K562 (cell line): ENCODE measurements at regions not wholly inside any gene's neighbourhood (a gene's known extent, or its start where the extent isn't known, plus 50 kb on each side); places are given as distances from the start of the nearest gene placed in this dataset.

Source experiments
- ATAC-seq: fragments of 200-7000 bp; cut with Tn5 transposase; 3 replicates; pipeline ENCODE4 v1.9.1; 2020; ENCODE audit warnings: moderate library complexity
- BruUV-seq: library from RNA; stranded (reverse); fragments of 400-500 nt; replicated peaks from 2 replicates; lab custom pipeline; 2021; lab: Mats Ljungman, UMichigan
- CTCF ChIA-PET: fragments of 300-600 bp; formaldehyde crosslinking; extraction: SDS; loops from one replicate; lab custom pipeline; 2021; ENCODE audit warnings: low intra/inter-chr PET ratio; lab: Yijun Ruan, JAX
- POLR2A ChIA-PET: fragments of 300-600, 350-650 bp; sonication (Branson Sonifier 250); formaldehyde crosslinking; extraction: SDS; loops from one replicate; lab custom pipeline; 2021; ENCODE audit warnings: antibody characterized with exemption, inconsistent platforms; lab: Yijun Ruan, JAX
- DNase-seq, 4 experiments: peaks; one replicate each; pipeline versions ENCODE4 v3.0.0 to v3.0.0-alpha.2; 2011 to 2018; ENCODE audit warnings: low spot score in 3 of 4, mixed read lengths in 3 of 4; ENCODE audit errors: extremely low read depth in 1 of 4
- FAIRE-seq: peaks from 2 replicates; lab custom pipeline; 2011; peaks lifted over from hg19 to GRCh38; lab: Jason Lieb, UNC
- H2AFZ ChIP-seq: 2 replicates; pipeline ENCODE4 v1.6.0; 2011; ENCODE audit warnings: low read depth, low read length, control low read depth, inconsistent platforms
- H3K27ac ChIP-seq: fragments of 200-600 bp; 3 replicates; pipeline ENCODE4 v1.8.0; 2011; ENCODE audit warnings: low read depth, mild to moderate bottlenecking, control low read depth, inconsistent platforms, low read length, moderate library complexity, mixed read lengths; ENCODE audit errors: extremely low read depth
- H3K27me3 ChIP-seq, 2 experiments: fragments of 300-600 bp in 1 of 2; 2 replicates in 1 of 2; 3 replicates in 1 of 2; pipeline versions ENCODE4 v1.6.0 to v1.8.0; 2011; ENCODE audit warnings: inconsistent platforms in 2 of 2, low read length in 2 of 2, mild to moderate bottlenecking in 1 of 2, mixed read lengths in 1 of 2, moderate library complexity in 1 of 2; ENCODE audit not compliant: control insufficient read depth in 2 of 2, insufficient read depth in 2 of 2
- H3K36me3 ChIP-seq: fragments of 300-600 bp; 3 replicates; pipeline ENCODE4 v1.8.0; 2011; ENCODE audit warnings: mild to moderate bottlenecking, low read length, inconsistent platforms; ENCODE audit not compliant: control insufficient read depth, insufficient read depth
- H3K4me1 ChIP-seq, 2 experiments: fragments of 200-600 bp in 1 of 2; replicated peaks in 1 of 2; 2 replicates in 1 of 2; 3 replicates in 1 of 2; pipeline versions ENCODE4 v1.5.1 to v1.8.0; 2011; ENCODE audit warnings: inconsistent platforms in 2 of 2, low read length in 2 of 2, mild to moderate bottlenecking in 1 of 2, mixed read lengths in 1 of 2, moderate library complexity in 1 of 2; ENCODE audit not compliant: control insufficient read depth in 2 of 2, insufficient read depth in 2 of 2
- H3K4me2 ChIP-seq: 2 replicates; pipeline ENCODE4 v1.6.1; 2011; ENCODE audit warnings: low read length, control low read depth, inconsistent platforms, mixed read lengths; ENCODE audit not compliant: insufficient read depth
- H3K4me3 ChIP-seq: fragments of 200-600 bp; sonication (generic), shearing (Covaris generic); 2 replicates; pipeline ENCODE4 v1.5.1; 2016; ENCODE audit warnings: control low read depth, inconsistent platforms
- H3K79me2 ChIP-seq: fragments of 200-600 bp; 3 replicates; pipeline ENCODE4 v1.8.0; 2011; ENCODE audit warnings: low read length, inconsistent platforms; ENCODE audit not compliant: control insufficient read depth, insufficient read depth
- H3K9ac ChIP-seq, 2 experiments: 2 replicates each; pipeline versions ENCODE4 v1.6.0 to v1.6.1; 2011; ENCODE audit warnings: low read depth in 2 of 2, low read length in 2 of 2, control low read depth in 1 of 2, inconsistent platforms in 1 of 2, mild to moderate bottlenecking in 1 of 2, mixed read lengths in 1 of 2; ENCODE audit not compliant: insufficient read depth in 1 of 2
- H3K9me1 ChIP-seq: one replicate; pipeline ENCODE4 v1.6.0; 2011; ENCODE audit warnings: inconsistent platforms, mild to moderate bottlenecking, low read length, moderate library complexity; ENCODE audit not compliant: control insufficient read depth, insufficient read depth
- H3K9me3 ChIP-seq: replicated peaks from 2 replicates; pipeline ENCODE4 v1.5.1; 2011; ENCODE audit warnings: low read depth, low read length, inconsistent platforms; ENCODE audit not compliant: control insufficient read depth, insufficient read depth
- H4K20me1 ChIP-seq: replicated peaks from 2 replicates; pipeline ENCODE4 v1.6.1; 2011; ENCODE audit warnings: low read length, inconsistent platforms, mixed read lengths; ENCODE audit not compliant: control insufficient read depth, insufficient read depth
- CAMTA2 ChIP-seq: fragments of 250-450 bp; sonication (Bioruptor Pico); conservative IDR thresholded peaks from 2 replicates; pipeline ENCODE4 v1.5.1; 2022
- COPS2 ChIP-seq: fragments of 450-650 bp; conservative IDR thresholded peaks from 2 replicates; pipeline ENCODE4 v1.6.1; 2016; ENCODE audit warnings: mild to moderate bottlenecking, moderate library complexity
- ESRRA ChIP-seq: fragments of 450-650 bp; IDR thresholded peaks from 2 replicates; pipeline ENCODE4 v1.6.1; 2014; ENCODE audit warnings: low read depth, mild to moderate bottlenecking, moderate library complexity, borderline replicate concordance
- ID3 ChIP-seq, 2 experiments: fragments of 250-450 bp in 1 of 2; fragments of 450-650 bp in 1 of 2; sonication (Bioruptor Pico) in 1 of 2; IDR thresholded peaks; 2 replicates each; pipeline versions ENCODE4 v1.6.1 to v1.8.0; 2016 to 2021; ENCODE audit warnings: mild to moderate bottlenecking in 2 of 2, moderate library complexity in 2 of 2, missing compliant biosample characterization in 1 of 2, missing genetic modification characterization in 1 of 2
- OTX1 ChIP-seq: fragments of 450-650 bp; formaldehyde crosslinking; IDR thresholded peaks from 2 replicates; pipeline ENCODE4 v1.4.0; 2022; ENCODE audit warnings: mild to moderate bottlenecking
- PRPF4 ChIP-seq: fragments of 200-400 bp; formaldehyde crosslinking; IDR thresholded peaks from one replicate; pipeline ENCODE4 v1.6.1; 2017; ENCODE audit warnings: low read length, low read depth, mild to moderate bottlenecking; ENCODE audit not compliant: insufficient read depth, poor library complexity, severe bottlenecking
- SMARCB1 ChIP-seq: IDR thresholded peaks from 2 replicates; pipeline ENCODE4 v1.6.1; 2011; ENCODE audit warnings: improper control_type of control experiment, low read depth; ENCODE audit not compliant: insufficient read length
- TEAD4 ChIP-seq, 2 experiments: sonication (generic) in 1 of 2; formaldehyde crosslinking in 1 of 2; IDR thresholded peaks; 2 replicates each; pipeline versions ENCODE4 v1.6.1 to v1.8.0; 2012 to 2022; ENCODE audit warnings: borderline replicate concordance in 1 of 2, inconsistent platforms in 1 of 2, low read length in 1 of 2, mild to moderate bottlenecking in 1 of 2, missing genetic modification reagents in 1 of 2
- VEZF1 ChIP-seq: fragments of 200-800 bp; sonication (Bioruptor generic); IDR thresholded peaks from 2 replicates; pipeline ENCODE4 v1.6.1; 2017; ENCODE audit warnings: missing genetic modification characterization, missing compliant biosample characterization
- ZNF184 ChIP-seq: sonication (generic); formaldehyde crosslinking; IDR thresholded peaks from 2 replicates; pipeline ENCODE4 v1.5.0; 2020; ENCODE audit warnings: missing genetic modification reagents
- ZSCAN32 ChIP-seq: fragments of 450-650 bp; formaldehyde crosslinking; IDR thresholded peaks from 2 replicates; pipeline ENCODE4 v1.4.0; 2020; ENCODE audit warnings: mild to moderate bottlenecking, moderate library complexity
- WGBS: fragments of 100-300 bp; shearing (Covaris generic); methylation state at CpG from one replicate; pipeline ENCODE4 v1.1.6; 2016; ENCODE audit warnings: low coverage, mixed read lengths; ENCODE audit not compliant: insufficient coverage; ENCODE audit errors: missing lambda C conversion rate; 5-methylcytosine and 5-hydroxymethylcytosine counted together
- in situ Hi-C: fragments of 300-500 bp; cut with MboI; formaldehyde crosslinking; loops from 4 replicates; pipeline ENCODE4 v1.15.0; 2018; ENCODE audit warnings: inconsistent platforms, mixed read lengths
- intact Hi-C: fragments of 100-400 bp; cut with micrococcal nuclease; formaldehyde crosslinking; loops from 2 replicates; pipeline ENCODE4 v1.14.2; 2022
- TF ChIP-seq, protein P1 (sequence below): fragments of 250-450 bp; sonication (Bioruptor Pico); IDR thresholded peaks from 2 replicates; pipeline ENCODE4 v1.5.0; 2020; ENCODE audit warnings: mild to moderate bottlenecking

GRCh38 chr13:76594435-76594834, 291.8 kb downstream of the KCTD12 start:
- DNase-seq (no peak), ATAC-seq (no peak)
- WGBS: 8% methylated on average over 1 of the region's 1 CpG
- Histone ChIP-seq H3K4me1 (no peaks in the 10 kb centered on the region), H2AFZ (no peak overlapping the region), H3K4me3 (no peak overlapping the region), H4K20me1 (no peaks in the 10 kb centered on the region), H3K4me2 (no peak overlapping the region), H3K36me3 (no peaks in the 10 kb centered on the region), H3K79me2 (no peaks in the 10 kb centered on the region), H3K9me1 (no peaks in the 10 kb centered on the region), H3K9me3 (no peaks in the 10 kb centered on the region), H3K27ac (no peak overlapping the region), H3K9ac (no peak overlapping the region)
- ChIA-PET CTCF (no interaction called here), POLR2A (no interaction called here)
- intact Hi-C loops: no loop called here
- TF ChIP-seq SMARCB1: no peak
- TF ChIP-seq ESRRA: no peak
- TF ChIP-seq, all 486 proteins: peak for 0
- H3K27me3 ChIP-seq: no peaks in the 10 kb centered on the region
- no TSS peak for BruUV-seq
- in situ Hi-C loops: no loop called here
- no peak for FAIRE-seq

DNA sequence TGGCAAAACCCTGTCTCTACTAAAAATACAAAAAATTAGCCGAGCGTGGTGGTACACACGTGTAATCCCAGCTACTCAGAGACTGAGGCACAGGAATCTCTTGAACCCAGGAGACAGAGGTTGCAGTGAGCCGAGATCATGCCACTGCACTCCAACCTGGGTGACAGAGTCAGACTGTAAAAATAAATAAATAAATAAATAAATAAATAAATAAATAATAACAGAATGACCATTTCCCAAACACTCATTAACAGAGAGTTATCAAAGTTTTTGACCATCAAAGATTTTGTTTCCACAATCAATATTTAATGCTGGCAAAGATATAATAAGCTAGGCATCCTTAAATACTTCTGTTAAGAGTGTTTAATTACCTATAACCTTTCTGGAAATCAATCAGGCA, 299.4 kb downstream of the KCTD12 start:
- no peaks in the 10 kb centered on the region for H4K20me1 ChIP-seq
- 2% methylated on average over 4 of the region's 4 CpGs for WGBS
- no peak for DNase-seq
- BruUV-seq: no TSS peak
- no peak for FAIRE-seq
- H3K36me3 ChIP-seq: no peaks in the 10 kb centered on the region
- no peak for ATAC-seq
- H3K9me3 ChIP-seq: no peaks in the 10 kb centered on the region
- H3K27ac ChIP-seq: no peak overlapping the region
- CTCF ChIA-PET: no interaction called here
- in situ Hi-C loops: no loop called here
- no peak overlapping the region for H3K4me3 ChIP-seq
- POLR2A ChIA-PET: no interaction called here
- no peak overlapping the region for H3K4me2 ChIP-seq
- no peaks in the 10 kb centered on the region for H3K79me2 ChIP-seq
- no peaks in the 10 kb centered on the region for H3K9me1 ChIP-seq
- no peaks in the 10 kb centered on the region for H3K4me1 ChIP-seq
- H3K27me3 ChIP-seq: no peaks in the 10 kb centered on the region
- H2AFZ ChIP-seq: no peak overlapping the region
- H3K9ac ChIP-seq: no peak overlapping the region
- intact Hi-C loops: no loop called here
- TF ChIP-seq ZNF184: no peak
- no peak for TF ChIP-seq OTX1 (CRISPR knock-in tag)
- no peak for TF ChIP-seq ZSCAN32 (CRISPR knock-in tag)
- no peak for TF ChIP-seq TEAD4 (IDR thresholded peaks at IDR 0.05; ENCODE audit: low read length)
- no peak for TF ChIP-seq TEAD4 (CRISPR knock-in tag; IDR thresholded peaks at IDR 0.05; ENCODE audit: borderline replicate concordance)
- TF ChIP-seq VEZF1 (CRISPR knock-in tag): no peak
- no peak for TF ChIP-seq ID3 (CRISPR knock-in tag; IDR thresholded peaks at IDR 0.05)
- TF ChIP-seq ID3 (tag; IDR thresholded peaks at IDR 0.05): no peak
- TF ChIP-seq PRPF4: no peak
- no peak for TF ChIP-seq CAMTA2
- TF ChIP-seq COPS2: no peak
- TF ChIP-seq, protein P1, sequence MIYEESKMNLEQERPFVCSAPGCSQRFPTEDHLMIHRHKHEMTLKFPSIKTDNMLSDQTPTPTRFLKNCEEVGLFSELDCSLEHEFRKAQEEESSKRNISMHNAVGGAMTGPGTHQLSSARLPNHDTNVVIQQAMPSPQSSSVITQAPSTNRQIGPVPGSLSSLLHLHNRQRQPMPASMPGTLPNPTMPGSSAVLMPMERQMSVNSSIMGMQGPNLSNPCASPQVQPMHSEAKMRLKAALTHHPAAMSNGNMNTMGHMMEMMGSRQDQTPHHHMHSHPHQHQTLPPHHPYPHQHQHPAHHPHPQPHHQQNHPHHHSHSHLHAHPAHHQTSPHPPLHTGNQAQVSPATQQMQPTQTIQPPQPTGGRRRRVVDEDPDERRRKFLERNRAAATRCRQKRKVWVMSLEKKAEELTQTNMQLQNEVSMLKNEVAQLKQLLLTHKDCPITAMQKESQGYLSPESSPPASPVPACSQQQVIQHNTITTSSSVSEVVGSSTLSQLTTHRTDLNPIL (CRISPR knock-in tag): no peak
